Chondrocyte (in vitro differentiated cells): ENCODE measurements at regions not wholly inside any gene's neighbourhood (a gene's known extent, or its start where the extent isn't known, plus 50 kb on each side); places are given as distances from the start of the nearest gene placed in this dataset.

Experiments used
- DNase-seq: peaks from one replicate; pipeline ENCODE4 v3.0.0; 2021; ENCODE audit warnings: mixed read lengths, low spot score
- H3K27ac Mint-ChIP-seq: one replicate; pipeline ENCODE4 v1.8.0; 2021; ENCODE audit warnings: mild to moderate bottlenecking, moderate library complexity, mixed read lengths; ENCODE audit not compliant: unreplicated experiment
- H3K27me3 Mint-ChIP-seq: 2 replicates; pipeline ENCODE4 v1.8.0; 2021; ENCODE audit warnings: low read depth, mixed read lengths
- H3K36me3 Mint-ChIP-seq: 2 replicates; pipeline ENCODE4 v1.8.0; 2021; ENCODE audit warnings: low read depth, mixed read lengths
- H3K4me1 Mint-ChIP-seq: 2 replicates; pipeline ENCODE4 v1.8.0; 2021; ENCODE audit warnings: low read depth, mild to moderate bottlenecking, mixed read lengths
- H3K4me3 Mint-ChIP-seq: one replicate; pipeline ENCODE4 v1.8.0; 2021; ENCODE audit warnings: mild to moderate bottlenecking, moderate library complexity, mixed read lengths; ENCODE audit not compliant: unreplicated experiment
- H3K9me3 Mint-ChIP-seq: 2 replicates; pipeline ENCODE4 v1.8.0; 2021; ENCODE audit warnings: low read depth, mixed read lengths
- TF ChIP-seq, protein P1 (sequence below): fragments of 200-600 bp; sonication (generic); IDR thresholded peaks from 2 replicates; pipeline ENCODE4 v1.5.0; 2021; ENCODE audit warnings: antibody characterized with exemption, mild to moderate bottlenecking, moderate library complexity

DNA sequence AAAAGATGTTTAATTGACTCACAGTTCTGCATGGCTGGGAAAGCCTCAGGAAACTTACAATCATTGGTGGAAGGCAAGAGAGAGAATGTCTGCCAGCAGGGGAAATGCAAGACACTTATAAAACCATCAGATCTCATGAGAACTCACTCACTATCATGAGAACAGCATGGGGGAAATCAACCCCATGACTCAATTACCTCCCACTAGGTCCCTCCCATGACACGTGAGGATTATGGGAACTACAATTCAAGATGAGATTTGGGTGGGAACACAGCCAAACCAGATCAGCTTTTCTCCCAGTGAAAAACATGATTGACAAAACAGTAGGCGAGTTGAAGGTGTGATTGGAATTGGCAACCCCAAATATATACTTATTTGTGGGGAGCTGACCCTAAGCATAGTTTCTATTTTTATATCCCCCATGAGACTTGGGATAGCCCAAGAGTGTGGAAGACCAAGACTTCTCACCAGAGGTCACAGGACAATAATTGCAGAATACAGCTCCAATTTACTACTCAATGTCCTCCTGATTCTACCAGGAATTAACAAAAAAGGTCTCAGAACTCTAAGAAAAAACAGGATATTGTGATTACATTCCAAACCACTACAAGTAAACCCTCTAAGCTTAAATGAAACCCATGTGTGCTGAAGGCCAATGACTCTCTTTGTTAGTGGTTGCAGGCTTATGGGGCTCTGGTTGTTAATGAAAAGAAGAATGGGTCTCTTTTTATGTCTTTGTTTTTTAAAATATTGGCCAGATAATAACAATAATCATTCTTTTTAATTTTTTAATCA, 96.1 kb upstream of the PIK3C3 start:
- no peak for DNase-seq
- peaks cover 5% of the 10 kb centered on the region for H3K27me3 Mint-ChIP-seq
- H3K4me1 Mint-ChIP-seq = no peaks in the 10 kb centered on the region
- no peaks in the 10 kb centered on the region for H3K9me3 Mint-ChIP-seq
- no peak overlapping the region for H3K27ac Mint-ChIP-seq
- no peak overlapping the region for H3K4me3 Mint-ChIP-seq
- TF ChIP-seq, protein P1, sequence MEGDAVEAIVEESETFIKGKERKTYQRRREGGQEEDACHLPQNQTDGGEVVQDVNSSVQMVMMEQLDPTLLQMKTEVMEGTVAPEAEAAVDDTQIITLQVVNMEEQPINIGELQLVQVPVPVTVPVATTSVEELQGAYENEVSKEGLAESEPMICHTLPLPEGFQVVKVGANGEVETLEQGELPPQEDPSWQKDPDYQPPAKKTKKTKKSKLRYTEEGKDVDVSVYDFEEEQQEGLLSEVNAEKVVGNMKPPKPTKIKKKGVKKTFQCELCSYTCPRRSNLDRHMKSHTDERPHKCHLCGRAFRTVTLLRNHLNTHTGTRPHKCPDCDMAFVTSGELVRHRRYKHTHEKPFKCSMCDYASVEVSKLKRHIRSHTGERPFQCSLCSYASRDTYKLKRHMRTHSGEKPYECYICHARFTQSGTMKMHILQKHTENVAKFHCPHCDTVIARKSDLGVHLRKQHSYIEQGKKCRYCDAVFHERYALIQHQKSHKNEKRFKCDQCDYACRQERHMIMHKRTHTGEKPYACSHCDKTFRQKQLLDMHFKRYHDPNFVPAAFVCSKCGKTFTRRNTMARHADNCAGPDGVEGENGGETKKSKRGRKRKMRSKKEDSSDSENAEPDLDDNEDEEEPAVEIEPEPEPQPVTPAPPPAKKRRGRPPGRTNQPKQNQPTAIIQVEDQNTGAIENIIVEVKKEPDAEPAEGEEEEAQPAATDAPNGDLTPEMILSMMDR = no peak
- H3K36me3 Mint-ChIP-seq = no peaks in the 10 kb centered on the region

DNA sequence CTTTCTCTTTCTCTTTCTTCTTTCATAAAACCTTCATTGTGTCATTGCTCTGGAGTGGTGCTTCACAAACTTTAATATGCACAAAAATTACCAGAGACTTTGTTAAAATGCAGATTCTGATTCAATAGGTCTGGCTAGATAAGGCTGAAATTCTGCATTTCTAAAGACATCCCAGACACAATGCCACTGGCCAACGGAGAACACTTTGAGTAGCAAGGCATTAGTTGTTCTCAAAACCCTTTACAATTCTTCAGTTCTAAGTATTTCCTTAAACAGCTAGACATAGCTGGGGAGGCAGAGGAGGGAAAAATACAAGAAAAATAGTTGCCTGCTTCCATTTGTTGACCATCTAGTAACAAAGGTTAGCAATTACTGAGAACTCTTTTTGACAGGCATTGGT, 101.8 kb upstream of the PIK3C3 start:
- no peak for DNase-seq
- Mint-ChIP-seq H3K4me1 (no peaks in the 10 kb centered on the region), H3K4me3 (no peak overlapping the region), H3K27ac (no peak overlapping the region), H3K27me3 (peaks cover 30% of the 10 kb centered on the region), H3K36me3 (no peaks in the 10 kb centered on the region), H3K9me3 (no peaks in the 10 kb centered on the region)
- TF ChIP-seq, protein P1 = no peak

DNA sequence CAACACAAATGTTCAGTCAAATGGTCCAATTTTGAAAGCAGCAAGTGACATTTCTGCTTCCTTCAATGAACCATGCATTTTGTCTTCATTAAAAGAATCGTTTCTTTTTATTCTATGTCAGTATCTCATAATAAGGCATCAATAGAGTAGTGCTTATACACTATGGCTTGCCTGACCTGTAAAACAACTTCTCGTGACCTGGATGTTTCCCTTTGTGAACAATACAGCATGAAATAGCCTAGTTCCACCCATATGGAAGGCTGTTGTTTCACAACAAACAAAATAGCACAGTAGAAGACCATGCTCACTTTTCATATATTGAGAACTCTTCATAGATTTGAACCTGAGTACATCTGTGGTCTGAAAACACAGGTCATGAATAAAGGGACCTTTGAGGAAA, 104.3 kb upstream of the PIK3C3 start:
- TF ChIP-seq, protein P1 = no peak
- Mint-ChIP-seq H3K4me3 (no peak overlapping the region), H3K27ac (no peak overlapping the region), H3K27me3 (peaks cover 28% of the 10 kb centered on the region), H3K36me3 (no peaks in the 10 kb centered on the region), H3K9me3 (no peaks in the 10 kb centered on the region), H3K4me1 (peaks cover 4% of the 10 kb centered on the region)
- DNase-seq = no peak

DNA sequence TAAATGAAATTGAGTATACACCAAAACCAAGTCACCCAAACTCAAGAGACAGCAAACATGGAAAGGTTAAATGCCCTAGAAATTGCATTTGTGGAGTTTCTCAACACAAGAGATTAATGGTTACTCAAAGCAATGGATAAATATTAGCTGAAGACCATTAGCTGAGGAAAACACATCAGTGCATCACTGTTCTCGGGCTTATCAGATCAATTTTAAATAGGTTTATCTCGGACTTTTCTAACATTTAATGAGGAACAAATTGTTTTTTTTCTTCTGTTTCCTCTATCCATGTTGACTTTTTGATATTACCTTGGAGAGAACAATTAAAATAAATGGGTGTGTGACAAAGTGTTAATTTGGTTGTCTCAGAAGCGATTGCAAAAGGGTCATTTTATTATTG, 105.4 kb upstream of the PIK3C3 start:
- peaks cover 33% of the 10 kb centered on the region for H3K27me3 Mint-ChIP-seq
- H3K36me3 Mint-ChIP-seq = no peaks in the 10 kb centered on the region
- no peak for DNase-seq
- TF ChIP-seq, protein P1 = no peak
- H3K4me1 Mint-ChIP-seq = peaks cover 4% of the 10 kb centered on the region
- no peak overlapping the region for H3K27ac Mint-ChIP-seq
- H3K4me3 Mint-ChIP-seq = no peak overlapping the region
- no peaks in the 10 kb centered on the region for H3K9me3 Mint-ChIP-seq

DNA sequence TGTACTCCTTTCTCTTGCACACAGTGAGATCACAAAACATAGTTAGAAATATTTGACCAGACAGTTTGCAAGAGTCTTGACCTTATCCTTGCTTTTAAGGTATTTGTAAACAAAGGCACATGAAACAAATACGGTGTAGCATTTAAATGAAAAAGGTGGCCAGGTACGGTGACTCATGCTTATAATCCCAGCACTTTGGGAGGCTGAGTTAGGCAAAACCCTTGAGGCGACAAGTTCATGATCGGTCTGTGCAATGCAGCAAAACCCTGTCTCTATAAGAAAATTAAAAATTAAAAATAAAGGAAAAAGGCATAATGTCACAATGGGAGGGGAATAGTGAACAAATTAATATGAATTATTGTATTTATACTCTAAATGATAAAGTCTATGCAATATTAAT, 109.5 kb upstream of the PIK3C3 start:
- TF ChIP-seq, protein P1 = no peak
- Mint-ChIP-seq H3K27me3 (peaks cover 36% of the 10 kb centered on the region), H3K4me3 (no peak overlapping the region), H3K4me1 (peaks cover 4% of the 10 kb centered on the region), H3K27ac (no peak overlapping the region), H3K9me3 (no peaks in the 10 kb centered on the region), H3K36me3 (no peaks in the 10 kb centered on the region)
- DNase-seq = no peak
